GM23338 (cell line): ENCODE measurements at regions not wholly inside any gene's neighbourhood (a gene's known extent, or its start where the extent isn't known, plus 50 kb on each side); places are given as distances from the start of the nearest gene placed in this dataset.

ENCODE experiments used
- ATAC-seq: fragments of 200-7000 bp; cut with Tn5 transposase; 3 replicates; pipeline ENCODE4 v1.9.1; 2020
- DNase-seq: peaks from one replicate; pipeline ENCODE4 v3.0.0-alpha.2; 2015; ENCODE audit warnings: low spot score
- H2AFZ ChIP-seq: fragments of 200-600 bp; sonication (generic); 2 replicates; pipeline ENCODE4 v1.8.0; 2016; ENCODE audit warnings: antibody characterized with exemption, mild to moderate bottlenecking, moderate library complexity
- H3F3A ChIP-seq: fragments of 200-600 bp; sonication (generic); replicated peaks from 2 replicates; pipeline ENCODE4 v1.8.0; 2017; ENCODE audit warnings: antibody characterized with exemption, mixed run types, low read depth
- H3K27ac ChIP-seq: fragments of 200-600 bp; sonication (generic); 2 replicates; pipeline ENCODE4 v1.6.1; 2016; ENCODE audit warnings: low read depth
- H3K27me3 ChIP-seq: fragments of 200-600 bp; sonication (generic); 2 replicates; pipeline ENCODE4 v1.8.0; 2016; ENCODE audit warnings: mild to moderate bottlenecking, mixed run types, moderate library complexity; ENCODE audit not compliant: insufficient read depth
- H3K36me3 ChIP-seq: fragments of 200-600 bp; sonication (generic); 2 replicates; pipeline ENCODE4 v1.8.0; 2016; ENCODE audit warnings: mild to moderate bottlenecking; ENCODE audit not compliant: insufficient read depth
- H3K4me1 ChIP-seq: fragments of 200-600 bp; sonication (generic); 2 replicates; pipeline ENCODE4 v1.8.0; 2016; ENCODE audit warnings: mild to moderate bottlenecking, moderate library complexity; ENCODE audit not compliant: insufficient read depth
- H3K4me2 ChIP-seq: fragments of 200-600 bp; sonication (generic); 2 replicates; pipeline ENCODE4 v1.7.1; 2017; ENCODE audit warnings: mixed run types
- H3K4me3 ChIP-seq: fragments of 200-600 bp; sonication (generic); 2 replicates; pipeline ENCODE4 v1.6.1; 2016; ENCODE audit warnings: mixed run types
- H3K79me2 ChIP-seq: fragments of 200-600 bp; sonication (generic); replicated peaks from 2 replicates; pipeline ENCODE4 v1.8.0; 2017; ENCODE audit warnings: mild to moderate bottlenecking; ENCODE audit not compliant: insufficient read depth
- H3K9me2 ChIP-seq: fragments of 200-600 bp; sonication (generic); 2 replicates; pipeline ENCODE4 v1.8.0; 2017; ENCODE audit not compliant: insufficient read depth
- H4K20me1 ChIP-seq: fragments of 200-600 bp; sonication (generic); replicated peaks from 2 replicates; pipeline ENCODE4 v1.8.0; 2017; ENCODE audit warnings: mild to moderate bottlenecking; ENCODE audit not compliant: insufficient read depth
- H3K27ac Mint-ChIP-seq: 2 replicates; pipeline ENCODE4 v1.8.0; 2020; ENCODE audit warnings: inconsistent platforms, mild to moderate bottlenecking, moderate library complexity, mixed read lengths
- H3K27me3 Mint-ChIP-seq: 3 replicates; pipeline ENCODE4 v1.8.0; 2022; ENCODE audit warnings: low read depth, mild to moderate bottlenecking, moderate library complexity, mixed read lengths, inconsistent platforms; ENCODE audit not compliant: insufficient read depth, poor library complexity
- H3K36me3 Mint-ChIP-seq: 3 replicates; pipeline ENCODE4 v1.8.0; 2021; ENCODE audit warnings: low read depth, mild to moderate bottlenecking, inconsistent platforms, moderate library complexity, mixed read lengths
- H3K4me1 Mint-ChIP-seq: 3 replicates; pipeline ENCODE4 v1.8.0; 2020; ENCODE audit warnings: mild to moderate bottlenecking, inconsistent platforms, mixed read lengths
- H3K4me3 Mint-ChIP-seq: 3 replicates; pipeline ENCODE4 v1.8.0; 2021; ENCODE audit warnings: moderate library complexity, mild to moderate bottlenecking, inconsistent platforms, mixed read lengths
- H3K9me3 Mint-ChIP-seq: 3 replicates; pipeline ENCODE4 v1.8.0; 2020; ENCODE audit warnings: moderate library complexity, mild to moderate bottlenecking, inconsistent platforms, mixed read lengths
- CREB1 ChIP-seq: fragments of 250-450 bp; sonication (Bioruptor Pico); IDR thresholded peaks from 2 replicates; pipeline ENCODE4 v1.5.0; 2020; ENCODE audit warnings: low read depth, mild to moderate bottlenecking, moderate library complexity
- CTCF ChIP-seq, 2 experiments: fragments of 200-600 bp in 1 of 2; sonication (generic) in 1 of 2; conservative IDR thresholded peaks; 2 replicates each; pipeline versions ENCODE4 v1.5.1 to v1.6.1; 2016 to 2017; ENCODE audit warnings: antibody characterized with exemption in 2 of 2, low read depth in 2 of 2, mild to moderate bottlenecking in 2 of 2, moderate library complexity in 1 of 2
- ETS1 ChIP-seq: IDR thresholded peaks from 2 replicates; pipeline ENCODE4 v1.6.1; 2016; ENCODE audit warnings: antibody characterized with exemption
- EZH2 ChIP-seq: fragments of 200-600 bp; sonication (generic); IDR thresholded peaks from one replicate; pipeline ENCODE4 v1.8.0; 2017; ENCODE audit warnings: antibody characterized with exemption, mild to moderate bottlenecking, low read depth; ENCODE audit not compliant: unreplicated experiment
- JUNB ChIP-seq: IDR thresholded peaks from one replicate; pipeline ENCODE4 v1.6.1; 2016; ENCODE audit warnings: antibody characterized with exemption; ENCODE audit not compliant: unreplicated experiment
- NANOG ChIP-seq: IDR thresholded peaks from 2 replicates; pipeline ENCODE4 v1.6.1; 2016; ENCODE audit warnings: antibody characterized with exemption, borderline replicate concordance
- POLR2AphosphoS5 ChIP-seq: IDR thresholded peaks from 2 replicates; pipeline ENCODE4 v1.6.1; 2016; ENCODE audit warnings: antibody characterized with exemption, low read depth
- REST ChIP-seq: IDR thresholded peaks from one replicate; pipeline ENCODE4 v1.6.1; 2018; ENCODE audit warnings: antibody characterized with exemption; ENCODE audit not compliant: unreplicated experiment
- STAT1 ChIP-seq: IDR thresholded peaks from one replicate; pipeline ENCODE4 v1.6.1; 2016; ENCODE audit warnings: antibody characterized with exemption; ENCODE audit not compliant: unreplicated experiment
- ZNF331 ChIP-seq: fragments of 250-450 bp; sonication (Bioruptor Pico); IDR thresholded peaks from 2 replicates; pipeline ENCODE4 v1.5.0; 2020; ENCODE audit warnings: low read depth, mild to moderate bottlenecking, moderate library complexity

GRCh38 chr20:50392138-50392866 lies 117.9 kb upstream of the PTPN1 start (continued):
- TF ChIP-seq CTCF (conservative IDR thresholded peaks at IDR 0.05; ENCODE audit: low read depth in 2 of 2) = no peak

GRCh38 chr20:50393242-50393641 lies 116.9 kb upstream of the PTPN1 start:
- Mint-ChIP-seq H3K27ac (no peak overlapping the region), H3K9me3 (no peaks in the 10 kb centered on the region), H3K4me1 (no peaks in the 10 kb centered on the region; the same call in 2 of the 3 replicates), H3K36me3 (no peaks in the 10 kb centered on the region), H3K27me3 (peaks cover 4% of the 10 kb centered on the region), H3K4me3 (no peak overlapping the region)
- H3F3A ChIP-seq = no peaks in the 10 kb centered on the region
- no peaks in the 10 kb centered on the region for H3K9me2 ChIP-seq
- no peak overlapping the region for H2AFZ ChIP-seq
- TF ChIP-seq CTCF (conservative IDR thresholded peaks at IDR 0.05; ENCODE audit: low read depth in 2 of 2) (no peak), POLR2AphosphoS5 (no peak), JUNB (no peak), REST (no peak), STAT1 (no peak), ETS1 (no peak), EZH2 (no peak), NANOG (no peak), ZNF331 (CRISPR knock-in tag) (no peak), CREB1 (no peak)
- H3K4me2 ChIP-seq = no peak overlapping the region
- DNase-seq (no peak), ATAC-seq (no peak)
- H3K4me1 ChIP-seq = no peaks in the 10 kb centered on the region
- H3K4me3 ChIP-seq = no peak overlapping the region
- H3K79me2 ChIP-seq = no peaks in the 10 kb centered on the region
- H3K27ac ChIP-seq = no peak overlapping the region
- no peaks in the 10 kb centered on the region for H3K36me3 ChIP-seq
- H4K20me1 ChIP-seq = no peaks in the 10 kb centered on the region
- no peaks in the 10 kb centered on the region for H3K27me3 ChIP-seq
